ENCODE measurements at regions not wholly inside any gene's neighbourhood (a gene's known extent, or its start where the extent isn't known, plus 50 kb on each side); places are given as distances from the start of the nearest gene placed in this dataset.

- Histone ChIP-seq H3K4me3 (no peak overlapping the region), H3K9me3 (no peaks in the 10 kb centered on the region), H3K4me1 (0 out of 3 replicates have a peak, but pooled peaks cover 3% of the 10 kb centered on the region), H3K4me2 (no peak overlapping the region), H3K27ac (no peak overlapping the region)
- CTCF ChIA-PET = interaction anchor here (1.4 to 3.6 kb wide), 2 partner anchors 9 to 58 kb away, joined by 3 to 15 read pairs; no protein-coding TSS in a partner anchor
- TF ChIP-seq POLR2A (IDR thresholded peaks at IDR 0.05; ENCODE audit: low read length) = no peak
- TF ChIP-seq FOSB (CRISPR knock-in tag; IDR thresholded peaks at IDR 0.05) = no peak
- TF ChIP-seq POLR2AphosphoS2 (conservative IDR thresholded peaks at IDR 0.05; ENCODE audit: low read length) = no peak
- TF ChIP-seq HES2 (IDR thresholded peaks at IDR 0.05) = no peak
- no peak for TF ChIP-seq CBX8 (IDR thresholded peaks at IDR 0.05)
- no peak for TF ChIP-seq MAZ (IDR thresholded peaks at IDR 0.05; ENCODE audit: borderline replicate concordance, low read depth, low read length)
- TF ChIP-seq BCL3 (IDR thresholded peaks at IDR 0.05) = no peak
- no peak for TF ChIP-seq FOSL2 (IDR thresholded peaks at IDR 0.05)
- no peak for TF ChIP-seq FOSL2 (CRISPR knock-in tag; IDR thresholded peaks at IDR 0.05)
- no peak for TF ChIP-seq HDAC2 (IDR thresholded peaks at IDR 0.05)
- no peak for TF ChIP-seq RFX5 (IDR thresholded peaks at IDR 0.05)
- TF ChIP-seq NFE2L2 (conservative IDR thresholded peaks at IDR 0.05; ENCODE audit: low read length) = no peak
- TF ChIP-seq EHF (CRISPR knock-in tag; IDR thresholded peaks at IDR 0.05) = no peak
- TF ChIP-seq JUNB (IDR thresholded peaks at IDR 0.05) = no peak
- DNase-seq (ENCODE audit: low read depth in 1 of 2, low spot score in 1 of 2) (no peak), ATAC-seq (no peak), FAIRE-seq (no peak)
- POLR2A ChIA-PET = no interaction called here
- WGBS (ENCODE audit: missing lambda C conversion rate) = 11% methylated on average over 1 of the region's 1 CpG
Observed at GRCh38 chr2:191748528-191749180, 70.7 kb downstream of the NABP1 start.

GRCh38 chr2:191749181-191749540, 71.2 kb downstream of the NABP1 start:
- H3K27ac ChIP-seq = no peak overlapping the region
- 39% methylated on average over 4 of the region's 4 CpGs for WGBS (ENCODE audit: missing lambda C conversion rate)
- 0 out of 3 replicates have a peak, but pooled peaks cover 3% of the 10 kb centered on the region for H3K4me1 ChIP-seq
- ATAC-seq (no peak), DNase-seq (ENCODE audit: low read depth in 1 of 2, low spot score in 1 of 2) (no peak), FAIRE-seq (no peak)
- no peak overlapping the region for H3K4me2 ChIP-seq
- H3K4me3 ChIP-seq = no peak overlapping the region
- ChIA-PET POLR2A (no interaction called here), CTCF (interaction anchor here (1.0 to 3.6 kb wide), 2 partner anchors 9 to 10 kb away, joined by 4 to 15 read pairs; no protein-coding TSS in a partner anchor)
- TF ChIP-seq RAD21 (conservative IDR thresholded peaks at IDR 0.05 in 1 of 2, IDR thresholded peaks at IDR 0.05 in 1 of 2) (no peak), ZNF302 (CRISPR knock-in tag; IDR thresholded peaks at IDR 0.05) (no peak), SREBF2 (IDR thresholded peaks at IDR 0.05) (no peak), RFX5 (IDR thresholded peaks at IDR 0.05) (no peak), MAFK (IDR thresholded peaks at IDR 0.05; ENCODE audit: partially characterized antibody) (no peak)
- TF ChIP-seq, protein P1, sequence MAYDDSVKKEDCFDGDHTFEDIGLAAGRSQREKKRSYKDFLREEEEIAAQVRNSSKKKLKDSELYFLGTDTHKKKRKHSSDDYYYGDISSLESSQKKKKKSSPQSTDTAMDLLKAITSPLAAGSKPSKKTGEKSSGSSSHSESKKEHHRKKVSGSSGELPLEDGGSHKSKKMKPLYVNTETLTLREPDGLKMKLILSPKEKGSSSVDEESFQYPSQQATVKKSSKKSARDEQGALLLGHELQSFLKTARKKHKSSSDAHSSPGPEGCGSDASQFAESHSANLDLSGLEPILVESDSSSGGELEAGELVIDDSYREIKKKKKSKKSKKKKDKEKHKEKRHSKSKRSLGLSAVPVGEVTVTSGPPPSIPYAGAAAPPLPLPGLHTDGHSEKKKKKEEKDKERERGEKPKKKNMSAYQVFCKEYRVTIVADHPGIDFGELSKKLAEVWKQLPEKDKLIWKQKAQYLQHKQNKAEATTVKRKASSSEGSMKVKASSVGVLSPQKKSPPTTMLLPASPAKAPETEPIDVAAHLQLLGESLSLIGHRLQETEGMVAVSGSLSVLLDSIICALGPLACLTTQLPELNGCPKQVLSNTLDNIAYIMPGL (CRISPR knock-in tag; IDR thresholded peaks at IDR 0.05; ENCODE audit: borderline replicate concordance) = no peak
- H3K9me3 ChIP-seq = no peaks in the 10 kb centered on the region

DNA sequence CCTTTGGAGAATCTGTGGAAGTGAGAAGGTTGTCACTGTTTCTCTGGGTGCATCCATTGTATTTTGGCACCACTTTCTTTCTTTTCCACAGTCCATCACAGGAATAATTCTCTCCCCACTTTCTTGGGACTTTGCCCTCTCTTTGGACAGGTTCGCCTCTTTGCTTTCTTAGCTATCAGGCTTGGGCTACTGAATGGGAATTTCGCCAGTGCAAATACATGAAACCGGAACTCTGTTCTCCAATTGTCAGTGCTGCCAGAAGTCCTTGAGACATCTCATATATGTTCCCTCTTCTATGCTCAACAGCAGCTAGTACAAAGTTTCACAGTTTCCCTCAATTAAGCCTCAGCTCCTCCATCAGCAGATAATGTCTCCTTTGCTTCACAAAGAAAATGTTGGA, 76.2 kb downstream of the NABP1 start:
- no peak overlapping the region for H3K4me3 ChIP-seq
- no peak for FAIRE-seq
- CTCF ChIA-PET = interaction anchor here (2.5 kb wide), 1 partner anchor 408 kb away, joined by 10 read pairs; no protein-coding TSS in a partner anchor
- ATAC-seq = no peak
- H3K27ac ChIP-seq = no peak overlapping the region
- POLR2A ChIA-PET = no interaction called here
- 87% methylated on average over 3 of the region's 3 CpGs for WGBS (ENCODE audit: missing lambda C conversion rate)
- no peak overlapping the region for H3K4me2 ChIP-seq
- no peak for TF ChIP-seq RNF2 (IDR thresholded peaks at IDR 0.05; ENCODE audit: borderline replicate concordance, low read depth)
- TF ChIP-seq SREBF2 (IDR thresholded peaks at IDR 0.05) = no peak
- no peak for TF ChIP-seq POLR2A (IDR thresholded peaks at IDR 0.05; ENCODE audit: low read length)
- H3K9me3 ChIP-seq = no peaks in the 10 kb centered on the region
- DNase-seq (ENCODE audit: low read depth in 1 of 2, low spot score in 1 of 2) = no peak
- H3K4me1 ChIP-seq = peaks cover 5% of the 10 kb centered on the region; the same call in 1 of the 3 replicates
